Sciatic nerve (tissue), 2 donors: ENCODE measurements at regions not wholly inside any gene's neighbourhood (a gene's known extent, or its start where the extent isn't known, plus 50 kb on each side); places are given as distances from the start of the nearest gene placed in this dataset.
"Not testable (repeated sequence)": the region's sequence is repeated elsewhere in the genome, so short reads cannot be mapped to it uniquely, and the experiment has no call there.

Source experiments
- ATAC-seq: fragments of 200-7000 bp; cut with Tn5 transposase; one replicate; pipeline ENCODE4 v1.9.1; 2020; ENCODE audit warnings: mild to moderate bottlenecking, moderate library complexity
- DNase-seq: peaks from one replicate; pipeline ENCODE4 v3.0.0-alpha.2; 2020; ENCODE audit warnings: low spot score
- intact Hi-C: fragments of 100-400 bp; cut with DNase I; formaldehyde crosslinking; loops from one replicate; pipeline ENCODE4 v1.14.2; 2022
- donor health status: DM: no; HTN: no; CAD: no.
- donor health status: DM: no; HTN: no; CAD: no.

- ATAC-seq: no peak
- intact Hi-C loops: no loop called here
- no peak for DNase-seq
Measured at GRCh38 chr13:105904034-105904742, 631.3 kb downstream of the EFNB2 start.

- intact Hi-C loops: no loop called here
- no peak for ATAC-seq
- DNase-seq: no peak
Measured at GRCh38 chr13:105902396-105902795, 633.1 kb downstream of the EFNB2 start.

GRCh38 chr13:105897575-105897974, 637.9 kb downstream of the EFNB2 start:
- DNase-seq (no peak), ATAC-seq (no peak)
- intact Hi-C loops: no loop called here

GRCh38 chr13:105894697-105895096, 640.8 kb downstream of the EFNB2 start:
- intact Hi-C loops: loop anchor here (5.0 kb wide), 1 partner anchor 517 kb away; no protein-coding TSS in a partner anchor
- no peak for ATAC-seq
- DNase-seq: no peak

- DNase-seq: no peak
- intact Hi-C loops: loop anchor here (5.0 kb wide), 1 partner anchor 513 kb away; no protein-coding TSS in a partner anchor
- no peak for ATAC-seq
Measured at GRCh38 chr13:105890509-105890908, 645.0 kb downstream of the EFNB2 start.

GRCh38 chr13:105878119-105878700, 657.3 kb downstream of the EFNB2 start:
- no peak for ATAC-seq
- intact Hi-C loops: no loop called here
- DNase-seq: no peak

- DNase-seq (no peak), ATAC-seq (no peak)
- intact Hi-C loops: no loop called here
Measured at GRCh38 chr13:105874814-105875213, 660.6 kb downstream of the EFNB2 start.

GRCh38 chr13:105871768-105872167, 663.7 kb downstream of the EFNB2 start:
- DNase-seq (no peak), ATAC-seq (no peak)
- intact Hi-C loops: no loop called here

- intact Hi-C loops: no loop called here
- DNase-seq (no peak), ATAC-seq (no peak)
Measured at GRCh38 chr13:105871326-105871725, 664.1 kb downstream of the EFNB2 start.

GRCh38 chr13:105863300-105863920, 672.1 kb downstream of the EFNB2 start:
- DNase-seq (no peak), ATAC-seq (no peak)
- intact Hi-C loops: no loop called here

- intact Hi-C loops: no loop called here
- ATAC-seq: no peak
- no peak for DNase-seq
Measured at GRCh38 chr13:105848494-105848893, 687.0 kb downstream of the EFNB2 start.

GRCh38 chr13:105847527-105848291, 687.8 kb downstream of the EFNB2 start:
- no peak for DNase-seq
- intact Hi-C loops: no loop called here
- no peak for ATAC-seq

GRCh38 chr13:105846923-105847322, 688.5 kb downstream of the EFNB2 start:
- DNase-seq (no peak), ATAC-seq (no peak)
- intact Hi-C loops: no loop called here

- no peak for ATAC-seq
- no peak for DNase-seq
- intact Hi-C loops: no loop called here
Measured at GRCh38 chr13:105841286-105841685, 694.2 kb downstream of the EFNB2 start.

- ATAC-seq (no peak), DNase-seq (no peak)
- intact Hi-C loops: no loop called here
Measured at GRCh38 chr13:105838231-105838630, 697.2 kb downstream of the EFNB2 start.

GRCh38 chr13:105837295-105837694, 698.2 kb downstream of the EFNB2 start:
- intact Hi-C loops, DNase-seq, ATAC-seq: not testable (repeated sequence)

- no peak for DNase-seq
- intact Hi-C loops: no loop called here
- ATAC-seq: no peak
Measured at GRCh38 chr13:105830821-105831220, 704.6 kb downstream of the EFNB2 start.

GRCh38 chr13:105827111-105827809, 708.2 kb downstream of the EFNB2 start:
- ATAC-seq: no peak

GRCh38 chr13:105825071-105825470, 710.4 kb downstream of the EFNB2 start:
- intact Hi-C loops: no loop called here
- DNase-seq: no peak
- ATAC-seq: no peak

More at GRCh38 chr13:105827111-105827809, 708.2 kb downstream of the EFNB2 start:
- DNase-seq: no peak
- intact Hi-C loops: no loop called here
